Ishikawa (cell line): ENCODE measurements at regions not wholly inside any gene's neighbourhood (a gene's known extent, or its start where the extent isn't known, plus 50 kb on each side); places are given as distances from the start of the nearest gene placed in this dataset.

Experiments
- CEBPB ChIP-seq: IDR thresholded peaks from 2 replicates; pipeline ENCODE4 v1.6.1; 2012
- CREB1 ChIP-seq: IDR thresholded peaks from 2 replicates; pipeline ENCODE4 v1.6.1; 2012; ENCODE audit warnings: low read depth
- EGR1 ChIP-seq: IDR thresholded peaks from 2 replicates; pipeline ENCODE4 v1.6.1; 2012
- EP300 ChIP-seq: IDR thresholded peaks from 2 replicates; pipeline ENCODE4 v1.6.1; 2012; ENCODE audit warnings: borderline replicate concordance
- FOXM1 ChIP-seq: IDR thresholded peaks from 2 replicates; pipeline ENCODE4 v1.6.1; 2012; ENCODE audit warnings: low read depth, borderline replicate concordance
- NFIC ChIP-seq: IDR thresholded peaks from 2 replicates; pipeline ENCODE4 v1.6.1; 2012
- RAD21 ChIP-seq: IDR thresholded peaks from 2 replicates; pipeline ENCODE4 v1.6.1; 2012; ENCODE audit warnings: low read depth
- TAF1 ChIP-seq: IDR thresholded peaks from 2 replicates; pipeline ENCODE4 v1.6.1; 2012; ENCODE audit warnings: low read depth, mild to moderate bottlenecking
- TCF12 ChIP-seq: IDR thresholded peaks from 2 replicates; pipeline ENCODE4 v1.6.1; 2012; ENCODE audit warnings: low read depth
- TEAD4 ChIP-seq: IDR thresholded peaks from 2 replicates; pipeline ENCODE4 v1.6.1; 2012
- YY1 ChIP-seq: IDR thresholded peaks from 2 replicates; pipeline ENCODE4 v1.6.1; 2012; ENCODE audit warnings: low read depth
- ZBTB7A ChIP-seq: IDR thresholded peaks from 2 replicates; pipeline ENCODE4 v1.6.1; 2012; ENCODE audit warnings: low read depth
- TF ChIP-seq, protein P1 (sequence below): IDR thresholded peaks from 2 replicates; pipeline ENCODE4 v1.6.1; 2012
- TF ChIP-seq, protein P2 (sequence below): IDR thresholded peaks from 2 replicates; pipeline ENCODE4 v1.6.1; 2012
- TF ChIP-seq, protein P3 (sequence below): IDR thresholded peaks from 2 replicates; pipeline ENCODE4 v1.6.1; 2012; ENCODE audit warnings: low read depth, mild to moderate bottlenecking

DNA sequence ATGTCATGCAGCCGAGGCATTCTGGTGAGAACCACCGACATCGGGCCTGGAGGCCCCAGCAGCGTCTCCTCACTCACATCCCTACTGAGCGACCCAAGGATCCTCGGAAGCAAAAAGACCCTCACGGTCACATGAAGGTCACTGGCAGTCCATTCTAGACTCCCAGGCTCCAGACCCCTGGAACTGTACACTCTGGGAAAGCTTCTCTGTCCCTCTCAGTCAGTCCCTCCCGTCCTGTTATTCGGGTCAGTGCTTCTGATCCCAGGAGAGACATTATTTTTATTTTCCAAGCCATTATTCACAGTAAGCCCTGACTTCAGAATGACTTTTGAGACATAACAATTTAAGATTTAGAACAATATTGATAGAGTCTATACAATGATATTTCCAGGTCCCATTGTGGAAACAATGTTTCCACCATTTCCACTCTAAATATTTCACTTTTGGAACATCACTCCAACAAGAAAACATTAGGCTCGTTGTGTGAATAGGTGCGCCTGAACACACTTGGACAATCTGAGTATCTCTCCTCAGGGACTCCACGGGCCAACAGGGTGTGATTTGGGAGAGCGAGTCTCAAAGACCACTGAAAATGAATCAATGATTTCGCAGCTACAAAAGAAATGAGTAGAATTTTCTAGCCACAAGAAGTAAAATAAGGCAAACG, 199.7 kb downstream of the SOD2 start:
- TF ChIP-seq TEAD4: no peak
- no peak for TF ChIP-seq EP300
- no peak for TF ChIP-seq RAD21
- TF ChIP-seq ZBTB7A: no peak
- no peak for TF ChIP-seq CEBPB
- TF ChIP-seq, protein P1, sequence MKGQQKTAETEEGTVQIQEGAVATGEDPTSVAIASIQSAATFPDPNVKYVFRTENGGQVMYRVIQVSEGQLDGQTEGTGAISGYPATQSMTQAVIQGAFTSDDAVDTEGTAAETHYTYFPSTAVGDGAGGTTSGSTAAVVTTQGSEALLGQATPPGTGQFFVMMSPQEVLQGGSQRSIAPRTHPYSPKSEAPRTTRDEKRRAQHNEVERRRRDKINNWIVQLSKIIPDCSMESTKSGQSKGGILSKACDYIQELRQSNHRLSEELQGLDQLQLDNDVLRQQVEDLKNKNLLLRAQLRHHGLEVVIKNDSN: no peak
- no peak for TF ChIP-seq TAF1

DNA sequence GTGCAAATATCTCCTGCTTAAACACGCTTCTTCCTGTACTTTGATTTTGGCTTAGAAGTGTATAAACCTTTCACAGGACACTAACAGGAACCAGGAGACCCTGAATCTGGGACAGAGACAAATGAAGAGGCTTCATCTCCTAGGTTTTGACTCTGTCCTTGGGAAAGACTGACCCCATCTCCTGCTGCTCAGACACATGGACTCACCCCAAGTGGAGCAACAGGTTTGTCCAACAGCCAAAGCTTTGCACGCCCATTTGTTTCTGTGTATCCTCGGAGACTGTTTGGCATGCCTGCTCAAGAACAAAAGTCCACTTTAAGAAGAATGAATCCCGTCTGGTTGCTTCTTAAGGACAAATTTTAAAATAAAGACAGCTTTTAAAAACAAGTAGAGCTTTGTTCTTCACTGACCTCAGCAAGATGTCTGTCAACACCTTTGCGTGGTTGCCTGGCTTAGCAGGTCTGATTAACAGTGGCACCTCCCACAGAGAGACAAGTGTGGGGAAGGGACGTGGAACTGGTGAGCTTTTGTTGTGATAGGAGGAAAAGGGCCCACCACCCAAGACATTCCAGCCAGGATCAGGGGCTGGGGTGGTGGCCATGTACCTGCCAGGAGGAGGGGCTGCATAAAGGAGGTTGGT, 202.6 kb downstream of the SOD2 start:
- TF ChIP-seq EGR1: no peak
- TF ChIP-seq, protein P1: no peak
- TF ChIP-seq RAD21: no peak

DNA sequence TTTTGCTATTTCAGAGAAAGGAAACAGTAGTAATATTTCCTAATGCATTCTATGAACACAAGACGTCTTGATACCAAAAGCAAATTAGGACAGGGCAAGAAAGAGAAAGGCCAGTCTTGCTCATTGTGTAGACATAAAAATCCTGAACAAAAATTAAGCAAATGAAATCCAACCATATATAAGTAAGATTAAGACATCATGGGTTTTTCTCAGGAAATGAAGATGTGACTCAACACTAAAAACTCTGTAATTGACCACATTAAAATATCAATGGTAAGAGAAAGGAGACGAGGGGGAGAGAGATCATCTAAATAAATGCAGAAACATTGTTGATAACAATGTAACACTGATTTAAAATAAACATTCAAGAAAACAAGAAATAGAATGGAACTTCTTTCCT, 205.4 kb downstream of the SOD2 start:
- TF ChIP-seq CEBPB (no peak), YY1 (no peak), TCF12 (no peak), ZBTB7A (no peak), EP300 (no peak), TAF1 (no peak), EGR1 (no peak), RAD21 (no peak), FOXM1 (no peak), CREB1 (no peak), NFIC (no peak), TEAD4 (no peak)
- TF ChIP-seq, protein P2, sequence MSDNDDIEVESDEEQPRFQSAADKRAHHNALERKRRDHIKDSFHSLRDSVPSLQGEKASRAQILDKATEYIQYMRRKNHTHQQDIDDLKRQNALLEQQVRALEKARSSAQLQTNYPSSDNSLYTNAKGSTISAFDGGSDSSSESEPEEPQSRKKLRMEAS: no peak
- TF ChIP-seq, protein P3, sequence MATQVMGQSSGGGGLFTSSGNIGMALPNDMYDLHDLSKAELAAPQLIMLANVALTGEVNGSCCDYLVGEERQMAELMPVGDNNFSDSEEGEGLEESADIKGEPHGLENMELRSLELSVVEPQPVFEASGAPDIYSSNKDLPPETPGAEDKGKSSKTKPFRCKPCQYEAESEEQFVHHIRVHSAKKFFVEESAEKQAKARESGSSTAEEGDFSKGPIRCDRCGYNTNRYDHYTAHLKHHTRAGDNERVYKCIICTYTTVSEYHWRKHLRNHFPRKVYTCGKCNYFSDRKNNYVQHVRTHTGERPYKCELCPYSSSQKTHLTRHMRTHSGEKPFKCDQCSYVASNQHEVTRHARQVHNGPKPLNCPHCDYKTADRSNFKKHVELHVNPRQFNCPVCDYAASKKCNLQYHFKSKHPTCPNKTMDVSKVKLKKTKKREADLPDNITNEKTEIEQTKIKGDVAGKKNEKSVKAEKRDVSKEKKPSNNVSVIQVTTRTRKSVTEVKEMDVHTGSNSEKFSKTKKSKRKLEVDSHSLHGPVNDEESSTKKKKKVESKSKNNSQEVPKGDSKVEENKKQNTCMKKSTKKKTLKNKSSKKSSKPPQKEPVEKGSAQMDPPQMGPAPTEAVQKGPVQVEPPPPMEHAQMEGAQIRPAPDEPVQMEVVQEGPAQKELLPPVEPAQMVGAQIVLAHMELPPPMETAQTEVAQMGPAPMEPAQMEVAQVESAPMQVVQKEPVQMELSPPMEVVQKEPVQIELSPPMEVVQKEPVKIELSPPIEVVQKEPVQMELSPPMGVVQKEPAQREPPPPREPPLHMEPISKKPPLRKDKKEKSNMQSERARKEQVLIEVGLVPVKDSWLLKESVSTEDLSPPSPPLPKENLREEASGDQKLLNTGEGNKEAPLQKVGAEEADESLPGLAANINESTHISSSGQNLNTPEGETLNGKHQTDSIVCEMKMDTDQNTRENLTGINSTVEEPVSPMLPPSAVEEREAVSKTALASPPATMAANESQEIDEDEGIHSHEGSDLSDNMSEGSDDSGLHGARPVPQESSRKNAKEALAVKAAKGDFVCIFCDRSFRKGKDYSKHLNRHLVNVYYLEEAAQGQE: no peak
- TF ChIP-seq, protein P1: no peak

DNA sequence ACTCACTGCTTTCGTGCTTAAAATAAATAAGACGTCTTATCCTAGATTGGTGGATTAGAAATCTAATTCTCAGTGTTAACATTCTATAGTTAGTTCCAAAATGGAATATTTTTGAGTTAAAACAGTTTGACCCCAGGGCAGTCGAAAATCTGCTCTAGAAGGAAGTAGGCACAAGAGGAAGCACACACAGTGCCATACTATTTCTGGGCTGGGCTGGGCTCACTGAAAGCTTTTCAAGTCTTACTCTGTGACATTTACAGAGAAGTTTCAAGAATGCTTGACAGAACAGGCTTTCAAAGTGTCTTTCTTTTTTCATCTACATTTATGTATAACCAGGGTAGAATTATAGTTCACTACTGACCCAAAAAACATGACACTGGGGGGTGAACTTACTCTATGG, 209.8 kb downstream of the SOD2 start:
- TF ChIP-seq RAD21 (no peak), YY1 (no peak), CREB1 (no peak), CEBPB (no peak), EGR1 (no peak), TAF1 (no peak), NFIC (no peak), TEAD4 (no peak), ZBTB7A (no peak), EP300 (no peak), FOXM1 (no peak), TCF12 (no peak)
- TF ChIP-seq, protein P1: no peak
- TF ChIP-seq, protein P3: no peak
- TF ChIP-seq, protein P2: no peak

DNA sequence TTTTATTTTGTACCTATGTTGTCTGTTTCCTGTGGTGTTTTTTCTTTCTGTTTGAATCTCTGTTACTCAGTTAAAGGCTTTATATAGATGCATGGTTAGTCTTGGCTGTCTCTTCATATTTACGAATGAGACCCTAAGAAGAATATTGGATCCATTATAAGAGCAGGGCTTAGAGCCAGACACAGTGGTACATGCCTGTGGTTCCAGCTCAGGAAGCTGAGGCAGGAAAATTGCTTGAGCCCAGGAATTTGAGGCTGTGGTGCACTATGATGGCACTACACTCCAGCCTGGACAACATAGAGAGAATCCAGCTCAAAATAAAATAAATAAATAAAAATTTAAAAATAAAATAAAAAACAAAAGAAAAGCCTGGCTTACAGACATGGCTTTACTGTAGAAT, 211.1 kb downstream of the SOD2 start:
- TF ChIP-seq EP300 (no peak), RAD21 (no peak), FOXM1 (no peak), YY1 (no peak), NFIC (no peak), TAF1 (no peak), TCF12 (no peak), TEAD4 (no peak), EGR1 (no peak), CEBPB (no peak), CREB1 (no peak)
- TF ChIP-seq, protein P2: no peak
- TF ChIP-seq, protein P3: no peak
- TF ChIP-seq, protein P1: no peak
